Spleen (tissue), 7 donors: ENCODE measurements at regions not wholly inside any gene's neighbourhood (a gene's known extent, or its start where the extent isn't known, plus 50 kb on each side); places are given as distances from the start of the nearest gene placed in this dataset.

ENCODE experiments used
- CTCF ChIP-seq, 11 experiments: fragments of 200-600 bp in 7 of 11; fragments of 450-650 bp in 4 of 11; sonication (generic) in 4 of 11; IDR thresholded peaks in 8 of 11; conservative IDR thresholded peaks in 3 of 11; 1 replicate in 7 of 11; 2 replicates in 4 of 11; pipeline versions ENCODE4 v1.4.0 to v1.8.0; 2016 to 2021; ENCODE audit warnings: antibody characterized with exemption in 11 of 11, inconsistent platforms in 4 of 11, mild to moderate bottlenecking in 1 of 11
- POLR2A ChIP-seq, 3 donors: fragments of 450-650 bp; IDR thresholded peaks; one replicate each; pipeline ENCODE4 v1.5.1; 2017; ENCODE audit warnings: antibody characterized with exemption in 3 of 3, mild to moderate bottlenecking in 1 of 3
- POLR2AphosphoS5 ChIP-seq, 3 donors: sonication (generic); formaldehyde crosslinking; IDR thresholded peaks; one replicate each; pipeline ENCODE4 v1.5.1; 2017; ENCODE audit warnings: antibody characterized with exemption in 3 of 3
- donor health status: DM: no; HTN: no; CAD: no; lungs with moderate emphysema.
- donor health status: DM: no; HTN: no; CAD: no.
- donor health status: DM: no; HTN: no; CAD: no.

GRCh38 chr18:64791236-64791635, 642.3 kb upstream of the LINC00305 start:
- no peak for TF ChIP-seq CTCF (IDR thresholded peaks at IDR 0.05 in 8 of 11, conservative IDR thresholded peaks at IDR 0.05 in 3 of 11)
- no peak for TF ChIP-seq POLR2A (IDR thresholded peaks at IDR 0.05)
- TF ChIP-seq POLR2AphosphoS5 (IDR thresholded peaks at IDR 0.05), result no peak
